HG02840 (cell line): ENCODE measurements at regions not wholly inside any gene's neighbourhood (a gene's known extent, or its start where the extent isn't known, plus 50 kb on each side); places are given as distances from the start of the nearest gene placed in this dataset.
"Not testable (repeated sequence)": the region's sequence is repeated elsewhere in the genome, so short reads cannot be mapped to it uniquely, and the experiment has no call there.

Source experiments
- ATAC-seq: cut with Tn5 transposase; IDR thresholded peaks from one replicate; pipeline ENCODE4 v1.9.1; 2021; ENCODE audit warnings: mild to moderate bottlenecking, moderate library complexity, moderate number of reproducible peaks; ENCODE audit not compliant: unreplicated experiment, low FRiP score

DNA sequence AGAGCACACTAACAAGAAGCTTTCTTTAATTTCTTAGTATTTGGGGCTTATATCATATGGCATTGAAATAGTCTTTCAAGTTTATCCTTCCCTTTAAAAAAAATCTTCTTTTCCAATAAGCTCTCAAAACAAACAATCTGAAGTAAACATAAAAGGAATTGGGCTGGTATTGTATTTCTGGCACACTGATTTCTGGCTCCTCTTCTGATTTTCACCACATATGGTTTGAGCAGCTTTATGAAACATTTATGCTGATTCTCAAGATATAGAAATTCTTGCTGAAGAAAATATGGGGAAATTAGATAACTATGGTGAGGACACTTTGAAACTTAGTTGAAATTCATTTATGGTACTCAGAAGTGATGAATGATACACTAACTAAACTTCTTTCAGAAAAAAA is 467.2 kb downstream of the TFAP2B start:
- ATAC-seq, result no peak

DNA sequence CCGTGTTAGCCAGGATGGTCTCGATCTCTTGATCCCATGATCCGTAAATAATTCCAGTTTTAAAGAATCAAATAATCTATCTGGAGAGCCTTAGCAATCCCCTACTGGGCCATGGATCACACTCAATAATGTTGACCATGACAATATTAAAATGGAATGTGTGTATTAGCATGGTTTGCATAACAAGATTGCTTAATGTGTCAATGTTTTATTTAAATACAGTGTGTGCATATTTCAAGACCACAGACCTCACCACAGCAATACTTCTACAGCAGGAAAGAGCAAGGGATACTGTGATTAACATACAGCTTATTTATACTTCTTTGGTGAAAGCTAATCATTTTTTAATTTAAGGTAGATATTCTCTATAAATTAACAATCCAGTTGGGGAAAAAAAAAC is 470.4 kb downstream of the TFAP2B start:
- ATAC-seq, result no peak

DNA sequence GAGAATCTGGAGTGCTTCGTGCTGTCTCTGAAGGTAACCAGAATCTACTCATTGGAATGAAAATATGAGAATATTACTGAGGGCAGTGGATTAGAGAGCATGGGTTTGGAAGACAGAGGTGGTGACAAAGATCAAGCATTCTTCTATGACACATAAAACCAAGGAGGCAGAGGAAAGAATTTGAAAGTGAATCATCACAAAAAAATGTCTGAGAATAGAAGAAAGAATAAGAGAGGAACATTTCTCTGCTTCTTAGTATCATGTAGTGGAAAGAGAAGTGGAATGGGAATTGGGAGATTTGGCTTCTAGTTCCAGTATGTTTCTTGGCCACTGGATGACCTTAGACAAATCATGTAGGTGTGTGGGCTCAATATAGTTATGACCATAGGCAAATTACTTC is 474.0 kb downstream of the TFAP2B start:
- ATAC-seq, result no peak

DNA sequence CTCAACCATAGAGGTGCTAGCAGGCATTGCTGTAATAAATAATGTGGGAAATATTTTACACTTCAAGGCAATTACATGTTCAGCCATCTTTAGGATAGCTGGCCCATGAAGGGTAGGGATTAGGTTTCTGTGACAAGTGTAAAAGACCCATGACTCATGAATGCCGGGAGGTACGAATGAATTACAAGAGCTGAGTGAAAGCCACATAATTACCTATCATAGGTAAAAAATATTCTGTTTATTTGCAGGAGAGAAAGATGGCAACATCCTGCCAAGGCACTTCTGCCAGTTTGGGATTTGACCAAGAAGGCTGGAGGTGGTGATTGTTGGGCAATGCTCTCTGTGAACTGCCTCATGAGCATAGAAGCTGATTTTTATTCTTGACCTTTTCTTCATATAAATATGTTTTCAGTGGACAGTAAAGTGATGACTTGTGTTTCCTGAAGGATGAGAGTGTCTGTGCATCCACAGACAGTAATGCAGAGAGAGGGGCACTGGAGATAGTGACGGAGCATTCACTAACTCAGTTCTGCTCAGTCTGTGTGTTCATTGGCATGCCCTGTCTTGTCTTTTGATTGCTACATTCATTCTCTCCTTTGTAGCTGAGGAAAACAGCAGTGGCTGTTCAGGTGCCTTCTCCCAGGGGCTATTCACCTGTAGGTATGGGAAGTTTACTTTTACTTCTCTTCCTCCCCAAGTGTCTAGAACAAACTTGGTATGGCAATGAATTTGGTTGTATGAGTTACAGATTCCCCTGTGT is 481.1 kb downstream of the TFAP2B start:
- no peak for ATAC-seq

DNA sequence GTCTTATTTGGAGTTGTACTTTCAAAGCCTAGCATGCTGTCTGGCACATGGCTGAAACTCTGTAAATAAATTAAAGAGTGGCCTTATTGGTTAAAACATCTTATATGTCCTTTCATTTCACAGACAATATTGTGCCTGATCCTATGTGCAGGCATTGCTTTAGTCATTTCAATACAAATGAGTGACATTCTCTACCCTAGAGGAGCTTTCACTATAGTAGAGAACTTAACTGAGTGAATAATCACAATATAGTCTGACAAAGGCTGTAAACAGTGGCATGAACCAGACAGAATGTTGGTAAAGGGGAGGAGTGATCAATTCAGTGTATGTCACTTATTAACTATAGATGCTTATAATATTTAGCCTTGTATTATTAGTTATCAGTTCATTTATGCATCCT is 481.8 kb downstream of the TFAP2B start:
- peak; percentile 52 for ATAC-seq

DNA sequence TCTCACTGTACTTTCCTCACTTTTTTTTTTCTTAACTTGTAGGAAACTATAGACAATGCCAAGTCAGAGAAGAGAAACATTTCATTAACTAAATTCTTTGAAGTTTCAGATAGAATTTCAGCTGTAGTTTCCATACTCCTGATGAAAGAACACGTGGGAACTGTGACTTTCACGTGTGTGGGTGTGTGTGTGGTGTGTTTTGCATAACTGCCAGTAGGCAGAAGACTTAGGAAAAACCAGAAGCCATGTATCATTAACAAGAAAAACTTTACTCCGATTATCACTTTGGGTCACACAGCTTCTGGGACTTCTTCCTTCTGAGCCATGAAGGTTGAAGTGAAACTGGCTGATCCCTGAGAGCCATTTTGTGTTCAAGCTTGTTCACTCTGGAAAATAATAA is 483.3 kb downstream of the TFAP2B start:
- peak; percentile 54 for ATAC-seq

DNA sequence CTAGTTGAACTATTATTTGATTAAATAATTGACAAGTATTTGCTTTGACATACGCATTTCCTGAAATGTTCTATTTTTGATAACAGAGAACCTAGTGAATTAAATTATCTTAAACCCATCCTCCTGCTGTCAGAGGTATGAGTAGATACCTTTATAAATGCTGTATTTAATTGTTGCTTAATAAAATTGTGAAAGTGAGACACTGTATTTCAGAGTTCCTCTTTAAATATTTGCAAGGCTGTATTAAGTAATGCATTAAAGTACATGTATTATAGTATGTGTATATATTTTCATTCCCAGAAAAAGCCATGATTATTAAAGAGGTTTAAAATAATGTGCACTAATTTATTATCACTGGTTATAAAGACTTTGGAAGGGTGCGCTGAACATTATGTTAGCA is 483.8 kb downstream of the TFAP2B start:
- ATAC-seq, result no peak

DNA sequence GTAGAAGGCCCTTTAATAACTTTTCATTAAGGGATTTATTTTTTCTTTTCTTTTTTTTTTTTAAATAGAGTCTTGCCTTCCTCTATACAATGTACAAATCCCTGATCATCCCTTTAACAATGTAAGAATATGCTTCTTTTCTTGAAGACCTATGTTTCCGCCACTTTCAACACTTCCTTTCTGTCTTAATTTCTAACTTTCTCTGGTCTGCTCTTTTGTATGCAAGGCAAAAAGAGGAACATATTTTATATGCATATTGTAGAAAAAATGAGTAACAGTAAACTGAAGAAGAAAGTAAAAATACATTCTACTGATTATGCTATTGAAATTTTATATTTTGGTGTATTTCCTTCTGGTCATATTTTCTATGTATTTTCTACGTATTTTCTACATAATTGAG is 484.7 kb downstream of the TFAP2B start:
- no peak for ATAC-seq

DNA sequence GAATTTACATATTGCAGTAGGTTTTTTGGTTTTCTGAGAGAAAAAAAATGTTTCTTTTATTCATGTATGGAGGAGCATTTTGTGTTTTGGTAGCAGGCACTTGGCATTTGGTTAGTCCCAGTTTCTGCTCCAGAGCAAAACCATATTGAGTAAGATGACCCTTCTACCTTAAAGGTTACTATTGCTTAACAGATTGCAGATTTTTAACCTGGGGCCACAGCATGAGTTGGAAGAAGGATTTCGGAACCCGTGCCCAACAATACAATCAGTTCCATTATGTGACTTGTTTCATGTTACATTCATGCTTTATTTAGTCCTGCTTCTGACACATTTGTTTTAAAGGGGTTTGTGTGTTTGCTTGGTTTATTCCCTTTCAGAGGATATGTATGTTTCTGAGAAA is 496.3 kb downstream of the TFAP2B start:
- ATAC-seq, result no peak

DNA sequence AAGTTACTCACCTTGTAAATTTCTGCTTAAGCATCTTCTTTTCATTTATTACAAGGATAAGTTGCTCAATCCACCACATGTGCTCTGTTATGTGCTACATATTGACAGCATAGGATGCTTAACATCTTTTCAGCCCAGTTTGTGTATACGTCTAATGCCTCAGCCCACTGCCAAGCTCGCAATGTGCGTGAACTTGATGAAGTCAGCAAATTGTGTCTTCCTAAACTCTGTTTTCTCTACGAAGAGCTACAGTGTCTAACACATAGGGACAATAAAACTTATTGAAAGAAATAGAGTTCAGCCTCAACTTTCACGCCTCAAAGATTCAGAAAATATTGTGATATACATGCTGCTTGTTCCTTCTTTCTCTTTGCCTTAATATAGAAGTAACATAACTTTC is 500.0 kb downstream of the TFAP2B start:
- ATAC-seq, result no peak

DNA sequence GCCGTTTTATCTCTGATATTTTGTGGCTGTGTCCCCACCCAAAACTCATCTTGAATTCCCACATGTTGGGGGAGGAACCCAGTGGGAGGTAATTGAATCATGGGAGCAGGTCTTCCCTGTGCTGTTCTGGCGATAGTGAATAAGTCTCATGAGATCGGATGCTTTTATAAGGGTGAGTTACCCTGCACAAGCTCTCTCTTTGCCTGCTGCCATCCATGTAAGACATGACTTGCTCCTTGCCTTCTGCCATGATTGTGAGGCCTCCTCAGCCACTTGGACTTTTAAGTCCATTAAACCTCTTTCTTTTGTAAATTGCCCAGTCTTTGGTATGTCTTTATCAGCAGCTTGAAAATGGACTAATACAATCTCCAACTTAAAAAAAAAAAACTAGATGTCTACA is 502.8 kb downstream of the TFAP2B start:
- ATAC-seq, result not testable (repeated sequence)

DNA sequence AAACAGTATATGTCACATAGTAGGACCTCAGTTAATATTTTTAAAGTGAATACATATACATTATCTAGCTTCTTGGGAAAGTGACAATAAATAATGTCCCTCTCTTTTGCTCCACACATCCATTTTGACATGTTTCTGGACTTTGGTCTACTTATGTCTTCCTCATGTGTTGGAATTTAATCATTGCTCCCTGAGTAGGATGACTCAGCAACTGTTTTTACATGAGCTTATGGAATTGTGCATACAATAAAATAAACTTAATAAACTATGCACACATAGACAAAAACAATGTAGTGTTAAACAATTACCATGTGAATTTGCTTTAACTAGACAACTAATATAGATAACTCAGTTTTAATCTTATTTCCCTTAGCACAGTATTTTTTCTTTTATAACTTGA is 503.8 kb downstream of the TFAP2B start:
- ATAC-seq, result no peak

DNA sequence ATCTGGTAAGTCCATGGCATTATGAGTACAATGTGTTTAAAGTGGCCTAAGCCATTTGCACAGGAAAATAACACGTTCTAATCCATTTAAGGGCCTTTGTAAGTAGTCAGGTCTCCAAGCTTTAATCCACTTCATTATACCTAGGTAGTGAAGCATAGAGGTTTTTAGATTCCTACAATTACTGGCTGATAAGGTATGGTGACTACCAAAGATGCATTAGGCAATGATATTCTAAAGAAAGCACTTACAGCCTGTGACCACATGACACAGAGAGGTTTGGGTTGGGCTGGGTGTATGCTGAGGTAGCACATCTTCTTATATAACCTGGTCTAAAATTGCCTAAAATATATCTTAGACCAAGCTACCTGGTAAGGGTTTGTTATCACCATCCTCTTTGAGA is 504.4 kb downstream of the TFAP2B start:
- ATAC-seq, result no peak

DNA sequence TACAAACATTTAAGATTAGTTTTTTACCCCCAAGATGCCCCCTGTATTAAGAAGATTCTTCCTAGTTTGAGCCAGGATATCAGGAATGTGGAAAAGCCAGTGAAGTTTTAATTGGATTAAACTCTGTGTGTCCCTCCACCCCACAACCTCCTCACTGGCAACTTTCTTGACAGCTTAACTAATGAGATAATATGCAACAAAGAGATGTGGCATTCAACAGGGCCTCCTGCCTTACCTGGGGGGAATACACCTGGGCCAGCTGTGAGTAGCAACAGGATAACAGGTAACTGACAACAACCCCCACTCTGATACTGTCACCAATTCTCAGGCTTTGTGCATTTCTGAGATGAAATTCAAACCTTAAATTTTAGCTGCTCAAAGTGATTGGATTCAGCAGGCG is 512.3 kb downstream of the TFAP2B start:
- no peak for ATAC-seq

DNA sequence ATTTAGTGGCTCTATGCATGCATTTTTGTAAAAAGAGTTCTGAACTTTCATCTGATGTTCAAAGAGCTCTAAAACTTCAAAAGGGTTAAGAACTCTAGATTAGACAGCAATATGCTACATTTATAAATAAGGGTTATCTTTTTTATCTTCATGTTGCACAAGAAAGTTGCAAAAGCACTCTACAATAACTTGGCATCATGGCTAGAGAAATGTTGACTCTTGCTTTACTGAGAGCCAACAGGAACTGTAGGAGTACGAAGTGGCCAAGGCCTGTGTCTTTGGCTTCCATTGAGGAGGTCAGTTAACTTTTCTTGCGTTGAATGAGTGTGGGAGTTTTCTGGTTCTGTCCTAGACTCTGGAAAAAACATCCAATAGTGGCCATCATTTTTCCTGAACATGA is 516.9 kb downstream of the TFAP2B start:
- ATAC-seq, result no peak

DNA sequence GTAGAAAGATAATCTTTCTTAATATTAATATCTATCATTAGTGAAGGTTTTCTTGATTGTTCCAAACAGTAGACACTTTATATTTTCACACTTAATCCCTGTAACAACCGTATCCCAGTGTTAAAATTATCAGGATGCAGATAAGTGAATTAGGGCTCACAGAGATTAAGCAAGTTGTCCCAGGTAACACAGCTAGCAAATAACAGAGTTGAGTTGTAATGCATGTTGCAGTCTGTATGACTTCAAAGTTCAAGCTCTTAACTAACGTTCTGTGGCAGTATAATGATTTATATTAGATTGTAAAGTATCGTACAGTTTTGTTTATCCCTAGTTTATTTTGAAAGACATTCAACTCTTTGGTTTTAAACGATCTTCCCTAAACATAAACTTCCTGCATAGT is 517.5 kb downstream of the TFAP2B start:
- ATAC-seq, result no peak

DNA sequence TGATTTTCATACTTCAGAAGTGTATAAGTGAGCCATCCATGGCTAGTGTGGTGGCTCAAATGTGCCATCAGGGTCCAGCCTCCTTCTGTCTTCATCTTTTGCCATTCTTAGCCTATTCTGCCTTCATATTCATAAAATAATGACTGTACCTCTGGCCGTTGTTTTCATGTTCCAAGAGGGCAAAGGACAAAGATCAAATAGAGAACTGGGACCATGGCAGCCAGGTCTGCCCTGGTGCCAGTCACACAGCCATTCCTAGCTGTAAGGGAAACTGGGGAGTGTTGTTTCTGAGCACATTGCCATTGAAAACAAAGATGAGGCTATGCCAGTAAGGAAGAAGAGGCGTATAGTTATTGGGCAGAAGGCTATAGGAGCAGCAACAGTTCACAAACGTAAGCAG is 518.6 kb downstream of the TFAP2B start:
- ATAC-seq, result no peak

DNA sequence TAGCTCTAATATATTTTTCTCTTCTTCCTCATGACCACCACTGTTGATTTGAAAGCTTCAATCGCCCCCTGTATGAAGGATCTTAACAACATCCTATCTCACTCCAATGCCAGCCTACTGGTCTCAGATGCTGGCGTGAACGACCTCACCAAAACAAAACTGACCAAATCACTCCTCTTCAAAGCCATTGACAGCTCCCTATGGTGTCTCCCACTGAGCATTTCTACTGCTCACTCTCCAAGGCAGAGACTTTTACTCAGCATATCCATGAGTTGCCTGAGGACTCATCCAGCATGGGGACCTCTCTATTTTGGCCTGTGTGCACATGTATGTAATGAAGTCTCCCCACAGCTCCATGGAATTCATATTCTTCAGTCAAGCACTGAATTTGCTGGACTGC is 520.4 kb downstream of the TFAP2B start:
- ATAC-seq, result no peak

DNA sequence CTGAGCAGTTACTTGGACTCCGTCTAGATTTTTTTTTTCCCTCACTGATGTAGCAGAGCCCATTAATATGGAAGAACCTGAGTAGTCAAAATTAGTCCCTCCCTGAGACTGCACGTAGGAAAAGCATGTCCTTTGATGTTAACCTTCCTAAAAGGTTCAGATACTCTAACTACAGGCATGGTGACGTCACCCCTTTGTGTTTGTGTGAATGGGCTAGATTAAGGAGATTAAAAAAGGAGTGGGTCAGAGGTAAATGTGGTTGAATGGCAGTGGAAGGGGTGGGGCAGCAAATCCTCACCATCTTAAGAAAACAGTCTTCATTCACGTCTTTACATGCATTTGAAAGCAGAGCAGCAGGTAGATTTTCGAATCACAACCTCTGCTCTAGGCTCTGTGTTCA is 521.1 kb downstream of the TFAP2B start:
- no peak for ATAC-seq

DNA sequence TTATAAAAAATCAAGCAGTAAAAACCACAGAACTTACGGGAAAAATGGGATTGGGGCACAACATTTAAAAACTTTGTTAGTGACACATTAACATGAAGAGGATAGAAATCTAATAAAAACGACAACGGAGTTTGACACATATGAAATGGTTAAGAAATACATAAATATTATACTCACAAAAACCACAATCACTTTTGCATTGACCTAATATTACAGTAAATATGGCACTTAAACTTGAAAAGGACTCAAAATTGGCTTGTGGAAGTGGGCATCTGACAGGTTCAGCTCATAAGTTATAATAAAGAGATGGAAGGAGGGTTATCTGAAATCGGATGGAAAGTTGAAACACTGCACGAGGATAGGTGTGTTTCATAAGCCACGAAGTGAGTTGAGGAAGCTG is 523.7 kb downstream of the TFAP2B start:
- ATAC-seq, result no peak

DNA sequence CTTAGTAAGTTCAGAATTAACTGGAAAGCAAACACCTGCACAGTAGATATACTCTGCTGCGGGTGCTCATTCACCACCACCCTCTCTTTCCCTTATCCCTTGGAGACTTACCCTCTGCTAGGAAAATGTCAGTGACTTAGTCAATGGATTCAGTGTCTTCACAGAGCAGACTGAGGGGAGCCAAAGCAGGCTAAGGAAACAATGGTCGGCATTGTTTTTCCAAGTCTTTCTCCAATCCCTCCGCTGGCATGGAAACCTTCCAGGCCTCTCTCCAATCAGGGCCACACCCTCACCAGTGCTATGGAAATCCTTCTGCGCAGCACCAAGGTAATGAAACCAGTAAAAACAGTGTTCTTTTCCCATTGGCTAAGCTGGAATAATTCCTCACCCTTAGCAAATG is 531.2 kb downstream of the TFAP2B start:
- ATAC-seq, result no peak

DNA sequence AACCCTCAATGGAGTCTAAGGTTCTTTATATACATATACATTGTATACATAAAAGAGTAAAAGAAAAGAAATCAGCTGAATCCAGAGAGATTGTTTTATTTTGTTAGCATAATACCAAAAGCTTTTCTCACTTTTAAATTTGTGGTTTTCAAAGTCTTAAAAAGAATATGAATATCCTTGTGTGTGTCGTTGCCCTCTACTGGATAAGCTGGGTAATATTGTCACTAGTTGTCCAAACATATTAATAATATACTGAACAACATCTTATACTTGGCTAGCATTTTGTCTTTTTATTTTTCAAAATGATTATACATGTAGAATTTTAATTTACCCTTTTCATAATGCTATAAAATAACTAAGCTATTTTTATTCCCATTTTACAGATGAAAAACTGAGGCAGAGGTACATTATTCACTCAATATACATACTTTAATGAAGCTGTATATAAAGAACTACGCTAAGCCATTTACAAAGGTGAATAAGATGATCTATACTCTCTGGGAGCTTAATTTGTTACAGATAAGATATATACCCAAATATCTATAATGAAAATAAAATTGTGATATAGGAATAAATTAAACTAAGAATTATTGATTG is 531.7 kb downstream of the TFAP2B start:
- no peak for ATAC-seq
